Mucosa of stomach (tissue), 1 donor: ENCODE measurements at regions not wholly inside any gene's neighbourhood (a gene's known extent, or its start where the extent isn't known, plus 50 kb on each side); places are given as distances from the start of the nearest gene placed in this dataset.

Experiments used
- H3K27me3 ChIP-seq: one replicate; pipeline ENCODE4 v1.7.0; 2013; ENCODE audit warnings: mild to moderate bottlenecking, low read length; ENCODE audit not compliant: control insufficient read depth, insufficient read depth
- H3K36me3 ChIP-seq: one replicate; pipeline ENCODE4 v1.7.0; 2013; ENCODE audit warnings: low read length; ENCODE audit not compliant: control insufficient read depth, insufficient read depth
- H3K4me1 ChIP-seq: one replicate; pipeline ENCODE4 v1.7.0; 2013; ENCODE audit warnings: mild to moderate bottlenecking, low read length; ENCODE audit not compliant: control insufficient read depth, insufficient read depth
- H3K4me3 ChIP-seq: one replicate; pipeline ENCODE4 v1.7.0; 2013; ENCODE audit warnings: low read length
- H3K9ac ChIP-seq: one replicate; pipeline ENCODE4 v1.7.0; 2013; ENCODE audit warnings: mild to moderate bottlenecking, low read length, moderate library complexity
- H3K9me3 ChIP-seq: one replicate; pipeline ENCODE4 v1.7.0; 2013; ENCODE audit warnings: mild to moderate bottlenecking, low read length, moderate library complexity; ENCODE audit not compliant: control insufficient read depth
- donor health status: Pancreatic carcinoma.

GRCh38 chr15:47265686-47266085 is 451.6 kb upstream of the SEMA6D start:
- Histone ChIP-seq H3K4me3 (no peak overlapping the region), H3K9ac (no peak overlapping the region), H3K4me1 (no peaks in the 10 kb centered on the region), H3K27me3 (no peaks in the 10 kb centered on the region), H3K36me3 (no peaks in the 10 kb centered on the region), H3K9me3 (no peaks in the 10 kb centered on the region)

GRCh38 chr15:47266566-47266965 is 450.7 kb upstream of the SEMA6D start:
- Histone ChIP-seq H3K36me3 (no peaks in the 10 kb centered on the region), H3K27me3 (no peaks in the 10 kb centered on the region), H3K9me3 (no peaks in the 10 kb centered on the region), H3K4me3 (no peak overlapping the region), H3K4me1 (no peaks in the 10 kb centered on the region), H3K9ac (no peak overlapping the region)

GRCh38 chr15:47273864-47274263 is 443.4 kb upstream of the SEMA6D start:
- no peaks in the 10 kb centered on the region for H3K36me3 ChIP-seq

GRCh38 chr15:47283246-47283645 is 434.1 kb upstream of the SEMA6D start:
- Histone ChIP-seq H3K9me3 (no peaks in the 10 kb centered on the region), H3K4me3 (no peak overlapping the region), H3K36me3 (no peaks in the 10 kb centered on the region), H3K27me3 (no peaks in the 10 kb centered on the region), H3K9ac (no peak overlapping the region), H3K4me1 (no peaks in the 10 kb centered on the region)

More at GRCh38 chr15:47273864-47274263, 443.4 kb upstream of the SEMA6D start:
- no peak overlapping the region for H3K9ac ChIP-seq
- no peak overlapping the region for H3K4me3 ChIP-seq
- no peaks in the 10 kb centered on the region for H3K27me3 ChIP-seq
- no peaks in the 10 kb centered on the region for H3K4me1 ChIP-seq
- H3K9me3 ChIP-seq: no peaks in the 10 kb centered on the region

GRCh38 chr15:47288794-47289193 is 428.5 kb upstream of the SEMA6D start:
- Histone ChIP-seq H3K4me1 (no peaks in the 10 kb centered on the region), H3K27me3 (no peaks in the 10 kb centered on the region), H3K4me3 (no peak overlapping the region), H3K36me3 (no peaks in the 10 kb centered on the region), H3K9ac (no peak overlapping the region), H3K9me3 (no peaks in the 10 kb centered on the region)

- Histone ChIP-seq H3K9me3 (no peaks in the 10 kb centered on the region), H3K4me1 (no peaks in the 10 kb centered on the region), H3K4me3 (no peak overlapping the region), H3K27me3 (no peaks in the 10 kb centered on the region), H3K36me3 (no peaks in the 10 kb centered on the region), H3K9ac (no peak overlapping the region)
Observed at GRCh38 chr15:47289656-47290055, 427.6 kb upstream of the SEMA6D start.

- Histone ChIP-seq H3K9ac (no peak overlapping the region), H3K36me3 (no peaks in the 10 kb centered on the region), H3K4me1 (no peaks in the 10 kb centered on the region), H3K27me3 (no peaks in the 10 kb centered on the region), H3K9me3 (no peaks in the 10 kb centered on the region), H3K4me3 (no peak overlapping the region)
Observed at GRCh38 chr15:47291767-47292166, 425.5 kb upstream of the SEMA6D start.

GRCh38 chr15:47292638-47293190 is 424.6 kb upstream of the SEMA6D start:
- H3K4me1 ChIP-seq: no peaks in the 10 kb centered on the region
- no peak overlapping the region for H3K4me3 ChIP-seq
- H3K36me3 ChIP-seq: no peaks in the 10 kb centered on the region
- no peak overlapping the region for H3K9ac ChIP-seq
- no peaks in the 10 kb centered on the region for H3K27me3 ChIP-seq
- no peaks in the 10 kb centered on the region for H3K9me3 ChIP-seq

GRCh38 chr15:47293466-47294162 is 423.7 kb upstream of the SEMA6D start:
- no peak overlapping the region for H3K4me3 ChIP-seq
- no peaks in the 10 kb centered on the region for H3K9me3 ChIP-seq
- H3K27me3 ChIP-seq: no peaks in the 10 kb centered on the region
- H3K36me3 ChIP-seq: no peaks in the 10 kb centered on the region
- no peaks in the 10 kb centered on the region for H3K4me1 ChIP-seq
- H3K9ac ChIP-seq: no peak overlapping the region

- Histone ChIP-seq H3K36me3 (no peaks in the 10 kb centered on the region), H3K27me3 (no peaks in the 10 kb centered on the region), H3K4me3 (no peak overlapping the region), H3K4me1 (no peaks in the 10 kb centered on the region), H3K9me3 (no peaks in the 10 kb centered on the region), H3K9ac (no peak overlapping the region)
Observed at GRCh38 chr15:47294765-47295259, 422.5 kb upstream of the SEMA6D start.

GRCh38 chr15:47296881-47297280 is 420.4 kb upstream of the SEMA6D start:
- Histone ChIP-seq H3K4me1 (no peaks in the 10 kb centered on the region), H3K9me3 (no peaks in the 10 kb centered on the region)

GRCh38 chr15:47299846-47300434 is 417.4 kb upstream of the SEMA6D start:
- H3K4me3 ChIP-seq: no peak overlapping the region
- H3K9me3 ChIP-seq: no peaks in the 10 kb centered on the region
- no peaks in the 10 kb centered on the region for H3K27me3 ChIP-seq
- H3K36me3 ChIP-seq: no peaks in the 10 kb centered on the region
- H3K4me1 ChIP-seq: no peaks in the 10 kb centered on the region
- H3K9ac ChIP-seq: no peak overlapping the region

More at GRCh38 chr15:47296881-47297280, 420.4 kb upstream of the SEMA6D start:
- Histone ChIP-seq H3K9ac (no peak overlapping the region), H3K4me3 (no peak overlapping the region), H3K27me3 (no peaks in the 10 kb centered on the region), H3K36me3 (no peaks in the 10 kb centered on the region)
